ENCODE measurements at regions not wholly inside any gene's neighbourhood (a gene's known extent, or its start where the extent isn't known, plus 50 kb on each side); places are given as distances from the start of the nearest gene placed in this dataset.

- 79 to 90% methylated on average over 1 of the region's 1 CpG for WGBS, 2 donors
- TF ChIP-seq, protein P1, sequence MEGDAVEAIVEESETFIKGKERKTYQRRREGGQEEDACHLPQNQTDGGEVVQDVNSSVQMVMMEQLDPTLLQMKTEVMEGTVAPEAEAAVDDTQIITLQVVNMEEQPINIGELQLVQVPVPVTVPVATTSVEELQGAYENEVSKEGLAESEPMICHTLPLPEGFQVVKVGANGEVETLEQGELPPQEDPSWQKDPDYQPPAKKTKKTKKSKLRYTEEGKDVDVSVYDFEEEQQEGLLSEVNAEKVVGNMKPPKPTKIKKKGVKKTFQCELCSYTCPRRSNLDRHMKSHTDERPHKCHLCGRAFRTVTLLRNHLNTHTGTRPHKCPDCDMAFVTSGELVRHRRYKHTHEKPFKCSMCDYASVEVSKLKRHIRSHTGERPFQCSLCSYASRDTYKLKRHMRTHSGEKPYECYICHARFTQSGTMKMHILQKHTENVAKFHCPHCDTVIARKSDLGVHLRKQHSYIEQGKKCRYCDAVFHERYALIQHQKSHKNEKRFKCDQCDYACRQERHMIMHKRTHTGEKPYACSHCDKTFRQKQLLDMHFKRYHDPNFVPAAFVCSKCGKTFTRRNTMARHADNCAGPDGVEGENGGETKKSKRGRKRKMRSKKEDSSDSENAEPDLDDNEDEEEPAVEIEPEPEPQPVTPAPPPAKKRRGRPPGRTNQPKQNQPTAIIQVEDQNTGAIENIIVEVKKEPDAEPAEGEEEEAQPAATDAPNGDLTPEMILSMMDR (IDR thresholded peaks at IDR 0.05) = no peak
- no peak for TF ChIP-seq POLR2A (IDR thresholded peaks at IDR 0.05)
- no peak overlapping the region for H3K4me3 ChIP-seq (ENCODE audit: low read depth, poor library complexity, severe bottlenecking)
- intact Hi-C loops (cut with DNase I; ENCODE audit: low total_unique reads) = no loop called here
- no peak for DNase-seq (ENCODE audit: low spot score in 2 of 2)
Observed at GRCh38 chr13:53351021-53351420, 322.4 kb downstream of the OLFM4 start.

- no peak for DNase-seq (ENCODE audit: low spot score in 2 of 2)
- no peak overlapping the region for H3K4me3 ChIP-seq (ENCODE audit: low read depth, poor library complexity, severe bottlenecking)
- 70 to 71% methylated on average over 3 of the region's 3 CpGs for WGBS, 2 donors
- intact Hi-C loops (cut with DNase I; ENCODE audit: low total_unique reads) = no loop called here
- TF ChIP-seq POLR2A (IDR thresholded peaks at IDR 0.05) = no peak
- TF ChIP-seq, protein P1 (IDR thresholded peaks at IDR 0.05) = no peak
Observed at GRCh38 chr13:53357582-53357981, 329.0 kb downstream of the OLFM4 start.

DNA sequence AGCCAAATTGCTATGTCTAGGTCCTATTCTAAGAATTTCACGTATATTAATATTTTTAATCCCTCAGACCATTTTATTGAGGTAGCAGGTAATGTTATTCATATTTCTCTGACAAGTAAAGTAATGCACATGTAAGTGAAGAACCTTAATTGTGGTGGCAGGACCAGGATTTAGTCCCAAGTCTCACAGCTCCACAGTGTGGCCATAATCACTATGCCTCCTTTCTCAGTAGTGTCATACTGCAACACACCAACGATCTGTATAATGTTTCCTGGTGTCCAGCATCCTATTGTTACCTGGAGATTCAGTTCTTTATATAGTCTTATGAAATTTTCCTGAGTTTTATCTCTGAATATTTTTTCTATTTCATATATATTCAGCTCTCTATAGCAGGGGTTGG is 340.3 kb downstream of the OLFM4 start:
- DNase-seq (ENCODE audit: low spot score in 2 of 2) = no peak
- WGBS, 2 donors = 65 to 71% methylated on average over 2 of the region's 2 CpGs
- no peak for TF ChIP-seq POLR2A (IDR thresholded peaks at IDR 0.05)
- TF ChIP-seq, protein P1 (IDR thresholded peaks at IDR 0.05) = no peak
- H3K4me3 ChIP-seq (ENCODE audit: low read depth, poor library complexity, severe bottlenecking) = no peak overlapping the region
- intact Hi-C loops (cut with DNase I; ENCODE audit: low total_unique reads) = no loop called here

DNA sequence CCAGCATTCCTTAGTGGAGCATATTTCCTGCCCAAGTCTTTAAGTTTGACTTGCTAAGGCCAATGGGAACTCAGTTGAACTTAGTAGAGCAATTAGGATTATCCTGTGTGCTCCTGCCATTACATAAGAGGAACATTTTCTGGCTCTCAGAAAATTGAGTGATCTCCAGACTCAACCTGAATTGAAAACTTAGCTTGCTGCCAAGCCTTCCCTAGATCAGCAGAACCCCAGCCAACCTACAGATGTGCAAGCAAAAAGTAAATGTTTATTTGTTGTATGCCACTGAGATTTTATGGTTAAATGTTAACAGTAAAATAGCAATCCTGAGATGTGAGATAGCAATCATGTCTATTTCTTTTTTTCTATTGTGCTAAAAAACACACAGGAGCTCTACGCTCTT is 350.9 kb downstream of the OLFM4 start:
- 76 to 90% methylated on average over 1 of the region's 1 CpG for WGBS, 2 donors
- intact Hi-C loops (cut with DNase I; ENCODE audit: low total_unique reads) = no loop called here
- no peak overlapping the region for H3K4me3 ChIP-seq (ENCODE audit: low read depth, poor library complexity, severe bottlenecking)
- TF ChIP-seq, protein P1 (IDR thresholded peaks at IDR 0.05) = no peak
- no peak for TF ChIP-seq POLR2A (IDR thresholded peaks at IDR 0.05)
- no peak for DNase-seq (ENCODE audit: low spot score in 2 of 2)

DNA sequence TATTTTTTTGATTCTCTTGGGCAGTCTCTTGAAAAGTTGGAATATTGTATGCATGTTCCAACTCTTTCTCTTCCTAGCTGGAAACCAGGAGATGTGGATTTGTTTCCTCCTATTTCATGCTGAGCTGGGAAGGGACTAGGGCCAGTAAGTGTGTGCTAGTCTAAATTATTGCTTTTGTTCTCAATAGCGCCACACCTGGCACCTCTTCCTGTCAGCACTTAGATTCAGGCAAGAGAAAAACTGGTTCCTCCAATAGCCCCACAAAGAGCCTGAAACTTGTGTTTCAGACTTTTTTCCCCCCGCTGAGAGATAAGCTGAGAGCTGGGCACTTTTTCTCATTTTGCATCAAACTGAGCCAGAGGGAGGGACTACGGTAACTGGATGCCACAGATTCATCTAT is 353.4 kb downstream of the OLFM4 start:
- H3K4me3 ChIP-seq (ENCODE audit: low read depth, poor library complexity, severe bottlenecking) = no peak overlapping the region
- no peak for DNase-seq (ENCODE audit: low spot score in 2 of 2)
- 52 to 57% methylated on average over 3 of the region's 3 CpGs for WGBS, 2 donors
- no peak for TF ChIP-seq POLR2A (IDR thresholded peaks at IDR 0.05)
- TF ChIP-seq, protein P1 (IDR thresholded peaks at IDR 0.05) = no peak
- intact Hi-C loops (cut with DNase I; ENCODE audit: low total_unique reads) = no loop called here

DNA sequence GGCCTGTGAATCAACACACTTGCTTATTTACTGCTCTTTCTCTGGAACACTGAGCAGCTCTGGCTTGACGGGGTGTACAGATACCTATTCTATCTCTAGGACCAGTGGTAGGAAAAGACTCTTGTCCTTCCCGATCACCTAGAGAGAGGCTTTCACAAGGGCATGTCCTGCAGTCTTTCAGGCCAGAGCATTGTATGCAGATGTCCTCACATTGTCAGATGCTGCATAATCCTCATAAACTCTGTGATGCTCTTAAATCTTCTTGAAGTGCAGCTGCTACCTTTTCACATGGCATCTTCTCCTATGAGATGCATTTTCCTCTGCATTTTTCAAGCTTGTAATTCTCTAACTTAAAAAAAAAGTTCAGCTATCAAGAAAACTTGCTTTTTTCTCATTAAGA is 369.4 kb downstream of the OLFM4 start:
- H3K4me3 ChIP-seq (ENCODE audit: low read depth, poor library complexity, severe bottlenecking) = no peak overlapping the region
- intact Hi-C loops (cut with DNase I; ENCODE audit: low total_unique reads) = no loop called here
- WGBS, 2 donors = 59 to 80% methylated on average over 2 of the region's 2 CpGs
- no peak for DNase-seq (ENCODE audit: low spot score in 2 of 2)
- TF ChIP-seq, protein P1 (IDR thresholded peaks at IDR 0.05) = no peak
- TF ChIP-seq POLR2A (IDR thresholded peaks at IDR 0.05) = no peak
